ENCODE measurements at regions not wholly inside any gene's neighbourhood (a gene's known extent, or its start where the extent isn't known, plus 50 kb on each side); places are given as distances from the start of the nearest gene placed in this dataset.
A peak's percentile ranks its signal among the peaks of the same experiment; 100 is the strongest.

GRCh38 chr11:116698080-116698479 lies 74.7 kb downstream of the BUD13 start:
- Histone ChIP-seq H3K36me3 (no peaks in the 10 kb centered on the region), H3K27me3 (no peaks in the 10 kb centered on the region), H3K9me3 (no peaks in the 10 kb centered on the region), H3K4me3 (no peak overlapping the region), H3K27ac (no peak overlapping the region), H3K4me1 (no peaks in the 10 kb centered on the region)
- intact Hi-C loops (cut with DNase I), result no loop called here
- no peak for TF ChIP-seq POLR2AphosphoS5 (IDR thresholded peaks at IDR 0.05; ENCODE audit: insufficient read depth in 1 of 2, low read depth in 1 of 2)
- no peak for TF ChIP-seq POLR2A (IDR thresholded peaks at IDR 0.05)
- TF ChIP-seq CTCF (IDR thresholded peaks at IDR 0.05), result no peak
- peak; percentile 28 to 47 for DNase-seq (ENCODE audit: extremely low spot score in 2 of 2)

GRCh38 chr11:116697639-116698038 lies 75.1 kb downstream of the BUD13 start:
- TF ChIP-seq CTCF (IDR thresholded peaks at IDR 0.05) (no peak), POLR2A (IDR thresholded peaks at IDR 0.05) (no peak), POLR2AphosphoS5 (IDR thresholded peaks at IDR 0.05; ENCODE audit: insufficient read depth in 1 of 2, low read depth in 1 of 2) (no peak)
- Histone ChIP-seq H3K9me3 (no peaks in the 10 kb centered on the region), H3K27ac (no peak overlapping the region), H3K36me3 (no peaks in the 10 kb centered on the region), H3K4me3 (no peak overlapping the region), H3K4me1 (no peaks in the 10 kb centered on the region), H3K27me3 (no peaks in the 10 kb centered on the region)
- intact Hi-C loops (cut with DNase I), result no loop called here
- peak; percentile 55 to 60 for DNase-seq (ENCODE audit: extremely low spot score in 2 of 2)

- intact Hi-C loops (cut with DNase I), result no loop called here
- peak in 1 of 2 donors; percentile 32 for DNase-seq (ENCODE audit: extremely low spot score in 2 of 2)
- Histone ChIP-seq H3K4me1 (no peaks in the 10 kb centered on the region), H3K27ac (no peak overlapping the region), H3K36me3 (no peaks in the 10 kb centered on the region), H3K27me3 (no peaks in the 10 kb centered on the region), H3K9me3 (no peaks in the 10 kb centered on the region), H3K4me3 (no peak overlapping the region)
- TF ChIP-seq POLR2AphosphoS5 (IDR thresholded peaks at IDR 0.05; ENCODE audit: insufficient read depth in 1 of 2, low read depth in 1 of 2), result no peak
- no peak for TF ChIP-seq CTCF (IDR thresholded peaks at IDR 0.05)
- TF ChIP-seq POLR2A (IDR thresholded peaks at IDR 0.05), result no peak
Observed at GRCh38 chr11:116697011-116697410, 75.8 kb downstream of the BUD13 start.

DNA sequence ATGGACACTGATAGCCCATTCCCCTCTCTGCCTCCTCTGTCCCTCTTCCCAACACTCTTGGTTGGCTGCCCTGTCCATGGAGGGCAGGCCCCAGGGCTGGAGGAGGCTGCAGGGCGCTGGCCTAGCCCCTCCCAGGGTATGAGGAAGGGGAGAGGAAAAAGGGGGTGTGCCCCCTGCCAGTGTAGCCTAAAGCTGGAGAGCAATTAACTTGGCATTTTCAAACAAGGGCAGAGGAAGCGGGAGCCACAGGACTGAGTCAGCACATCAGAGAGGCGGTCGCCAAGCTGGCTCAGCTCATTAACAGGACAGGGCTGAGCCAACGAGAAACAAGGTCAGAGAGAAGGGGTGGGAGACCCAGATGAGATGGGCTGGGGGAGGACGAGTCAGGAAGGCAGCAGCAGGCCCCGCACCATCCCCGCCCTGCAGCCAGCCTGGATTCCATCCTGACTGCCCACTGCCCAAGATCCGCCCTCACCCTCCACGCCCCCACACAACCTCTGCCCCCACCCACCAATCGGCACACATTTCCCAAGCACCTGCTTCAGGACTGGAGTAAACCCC lies 76.3 kb downstream of the BUD13 start:
- no peak for TF ChIP-seq POLR2A (IDR thresholded peaks at IDR 0.05)
- TF ChIP-seq POLR2AphosphoS5 (IDR thresholded peaks at IDR 0.05; ENCODE audit: insufficient read depth in 1 of 2, low read depth in 1 of 2), result no peak
- TF ChIP-seq CTCF (IDR thresholded peaks at IDR 0.05), result no peak
- no peaks in the 10 kb centered on the region for H3K27me3 ChIP-seq
- no peak overlapping the region for H3K4me3 ChIP-seq
- intact Hi-C loops (cut with DNase I), result no loop called here
- no peaks in the 10 kb centered on the region for H3K4me1 ChIP-seq
- H3K9me3 ChIP-seq, result no peaks in the 10 kb centered on the region
- H3K27ac ChIP-seq, result no peak overlapping the region
- H3K36me3 ChIP-seq, result no peaks in the 10 kb centered on the region
- DNase-seq (ENCODE audit: extremely low spot score in 2 of 2), result peak; percentile 62 to 64

GRCh38 chr11:116695657-116696254 lies 77.0 kb downstream of the BUD13 start:
- no peak overlapping the region for H3K4me3 ChIP-seq
- no peaks in the 10 kb centered on the region for H3K9me3 ChIP-seq
- no peaks in the 10 kb centered on the region for H3K4me1 ChIP-seq
- intact Hi-C loops (cut with DNase I), result no loop called here
- no peak overlapping the region for H3K27ac ChIP-seq
- H3K27me3 ChIP-seq, result no peaks in the 10 kb centered on the region
- H3K36me3 ChIP-seq, result no peaks in the 10 kb centered on the region
- TF ChIP-seq POLR2AphosphoS5 (IDR thresholded peaks at IDR 0.05; ENCODE audit: insufficient read depth in 1 of 2, low read depth in 1 of 2), result no peak
- no peak for TF ChIP-seq CTCF (IDR thresholded peaks at IDR 0.05)
- no peak for TF ChIP-seq POLR2A (IDR thresholded peaks at IDR 0.05)
- no peak for DNase-seq (ENCODE audit: extremely low spot score in 2 of 2)
